Osteoblast (primary cell): ENCODE measurements at regions not wholly inside any gene's neighbourhood (a gene's known extent, or its start where the extent isn't known, plus 50 kb on each side); places are given as distances from the start of the nearest gene placed in this dataset.

Experiments
- DNase-seq: peaks from one replicate; pipeline ENCODE4 v3.0.0; 2011; ENCODE audit warnings: low spot score, mixed read lengths; ENCODE audit not compliant: insufficient read length; ENCODE audit errors: missing footprints
- H2AFZ ChIP-seq: 2 replicates; pipeline ENCODE4 v1.6.0; 2011; ENCODE audit warnings: mild to moderate bottlenecking, low read length
- H3K27ac ChIP-seq: 2 replicates; pipeline ENCODE4 v1.5.1; 2011; ENCODE audit warnings: mild to moderate bottlenecking, low read depth, low read length, moderate library complexity
- H3K27me3 ChIP-seq: 2 replicates; pipeline ENCODE4 v1.6.0; 2012; ENCODE audit warnings: mild to moderate bottlenecking, control low read depth, inconsistent platforms, low read length, moderate library complexity; ENCODE audit not compliant: insufficient read depth
- H3K36me3 ChIP-seq: 2 replicates; pipeline ENCODE4 v1.5.1; 2011; ENCODE audit warnings: mild to moderate bottlenecking, low read length, control low read depth, moderate library complexity; ENCODE audit not compliant: insufficient read depth
- H3K4me1 ChIP-seq: 2 replicates; pipeline ENCODE4 v1.5.1; 2011; ENCODE audit warnings: mild to moderate bottlenecking, low read length, control low read depth, moderate library complexity; ENCODE audit not compliant: insufficient read depth
- H3K4me2 ChIP-seq: 2 replicates; pipeline ENCODE4 v1.6.0; 2011; ENCODE audit warnings: mild to moderate bottlenecking, low read length; ENCODE audit not compliant: insufficient read depth
- H3K4me3 ChIP-seq: fragments of 200-600 bp; sonication (generic); 3 replicates; pipeline ENCODE4 v1.5.1; 2012; ENCODE audit warnings: mild to moderate bottlenecking, low read length, inconsistent platforms; ENCODE audit not compliant: insufficient read depth
- H3K79me2 ChIP-seq: 2 replicates; pipeline ENCODE4 v1.6.0; 2012; ENCODE audit warnings: mild to moderate bottlenecking, low read length, control low read depth, inconsistent platforms; ENCODE audit not compliant: insufficient read depth
- H3K9me3 ChIP-seq: 2 replicates; pipeline ENCODE4 v1.5.1; 2011; ENCODE audit warnings: low read depth, low read length, control low read depth
- H4K20me1 ChIP-seq: 2 replicates; pipeline ENCODE4 v1.6.0; 2012; ENCODE audit warnings: mild to moderate bottlenecking, low read length, control low read depth; ENCODE audit not compliant: insufficient read depth
- TF ChIP-seq, protein P1 (sequence below): IDR thresholded peaks from 2 replicates; pipeline ENCODE4 v1.5.1; 2011; ENCODE audit warnings: mild to moderate bottlenecking, low read depth, low read length, moderate library complexity; ENCODE audit errors: extremely low read depth

DNA sequence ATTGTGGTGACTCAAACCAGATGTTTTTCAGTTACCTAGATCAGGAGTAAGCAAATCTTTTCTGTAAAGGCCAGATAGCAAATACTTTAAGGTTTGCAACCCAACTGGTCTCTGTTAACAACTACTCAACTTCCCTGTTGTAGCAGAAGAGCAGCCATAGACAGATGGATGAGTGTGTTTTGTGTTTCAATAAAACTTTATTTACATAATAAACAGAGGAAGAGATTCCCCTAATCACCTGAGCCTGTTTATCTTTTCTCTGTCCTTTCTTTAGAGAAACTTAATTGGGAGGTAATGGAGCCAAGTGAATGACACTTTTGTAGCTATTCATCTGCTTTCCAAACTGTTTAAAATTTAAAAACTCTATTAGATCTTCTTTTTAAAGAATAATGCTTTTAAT is 365.1 kb downstream of the IPO8 start:
- Histone ChIP-seq H3K4me3 (no peak overlapping the region), H2AFZ (no peak overlapping the region), H3K9me3 (no peaks in the 10 kb centered on the region), H3K27me3 (no peaks in the 10 kb centered on the region), H4K20me1 (no peaks in the 10 kb centered on the region), H3K4me2 (no peak overlapping the region), H3K79me2 (no peaks in the 10 kb centered on the region), H3K27ac (no peak overlapping the region), H3K36me3 (no peaks in the 10 kb centered on the region), H3K4me1 (no peaks in the 10 kb centered on the region)
- no peak for DNase-seq
- TF ChIP-seq, protein P1, sequence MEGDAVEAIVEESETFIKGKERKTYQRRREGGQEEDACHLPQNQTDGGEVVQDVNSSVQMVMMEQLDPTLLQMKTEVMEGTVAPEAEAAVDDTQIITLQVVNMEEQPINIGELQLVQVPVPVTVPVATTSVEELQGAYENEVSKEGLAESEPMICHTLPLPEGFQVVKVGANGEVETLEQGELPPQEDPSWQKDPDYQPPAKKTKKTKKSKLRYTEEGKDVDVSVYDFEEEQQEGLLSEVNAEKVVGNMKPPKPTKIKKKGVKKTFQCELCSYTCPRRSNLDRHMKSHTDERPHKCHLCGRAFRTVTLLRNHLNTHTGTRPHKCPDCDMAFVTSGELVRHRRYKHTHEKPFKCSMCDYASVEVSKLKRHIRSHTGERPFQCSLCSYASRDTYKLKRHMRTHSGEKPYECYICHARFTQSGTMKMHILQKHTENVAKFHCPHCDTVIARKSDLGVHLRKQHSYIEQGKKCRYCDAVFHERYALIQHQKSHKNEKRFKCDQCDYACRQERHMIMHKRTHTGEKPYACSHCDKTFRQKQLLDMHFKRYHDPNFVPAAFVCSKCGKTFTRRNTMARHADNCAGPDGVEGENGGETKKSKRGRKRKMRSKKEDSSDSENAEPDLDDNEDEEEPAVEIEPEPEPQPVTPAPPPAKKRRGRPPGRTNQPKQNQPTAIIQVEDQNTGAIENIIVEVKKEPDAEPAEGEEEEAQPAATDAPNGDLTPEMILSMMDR: no peak

DNA sequence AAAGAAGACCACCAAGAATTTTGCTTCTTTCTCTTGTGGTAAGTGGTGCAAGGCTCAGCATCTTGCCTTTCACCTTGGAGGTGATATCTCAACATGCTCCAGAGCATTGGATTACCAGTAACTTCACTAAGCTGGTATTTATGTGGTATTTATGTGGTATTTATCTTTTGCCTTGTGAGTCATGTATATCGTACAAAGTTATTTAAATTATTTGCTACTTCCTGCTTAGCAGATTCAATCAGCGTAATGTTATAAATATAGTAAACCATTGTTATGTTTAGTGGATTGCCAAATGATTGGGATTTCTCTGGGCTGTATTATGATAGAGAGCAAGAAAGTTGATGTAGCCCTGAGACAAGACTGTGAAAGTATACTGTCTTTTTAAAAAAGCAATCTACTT is 366.4 kb downstream of the IPO8 start:
- Histone ChIP-seq H3K79me2 (no peaks in the 10 kb centered on the region), H3K27me3 (no peaks in the 10 kb centered on the region), H3K9me3 (no peaks in the 10 kb centered on the region), H3K4me2 (no peak overlapping the region), H3K27ac (no peak overlapping the region), H3K36me3 (no peaks in the 10 kb centered on the region), H4K20me1 (no peaks in the 10 kb centered on the region), H3K4me3 (no peak overlapping the region), H2AFZ (no peak overlapping the region), H3K4me1 (no peaks in the 10 kb centered on the region)
- no peak for DNase-seq
- TF ChIP-seq, protein P1: no peak

DNA sequence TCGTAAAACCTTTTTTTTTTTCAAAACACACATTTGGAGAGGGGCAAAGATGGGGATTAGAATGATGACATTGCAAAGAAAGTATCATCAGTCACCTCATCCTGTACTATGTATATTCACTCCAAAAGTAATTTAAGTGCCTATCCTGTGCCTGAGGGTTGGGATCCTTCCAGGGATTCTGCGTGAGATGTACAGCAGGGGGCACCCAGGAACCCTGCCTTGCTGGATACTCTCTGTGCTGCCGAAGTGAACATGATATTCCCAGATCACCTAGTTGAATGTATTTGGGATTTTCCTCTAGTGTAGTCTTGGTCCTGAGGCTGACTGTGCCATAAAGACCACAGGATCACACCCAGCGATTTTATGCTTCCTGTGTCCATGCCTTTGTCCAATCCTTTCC is 372.7 kb downstream of the IPO8 start:
- Histone ChIP-seq H3K36me3 (no peaks in the 10 kb centered on the region), H3K79me2 (no peaks in the 10 kb centered on the region), H3K27me3 (no peaks in the 10 kb centered on the region), H3K27ac (no peak overlapping the region), H3K4me3 (no peak overlapping the region), H3K9me3 (no peaks in the 10 kb centered on the region), H3K4me1 (no peaks in the 10 kb centered on the region), H4K20me1 (no peaks in the 10 kb centered on the region), H3K4me2 (no peak overlapping the region), H2AFZ (no peak overlapping the region)
- DNase-seq: no peak
- TF ChIP-seq, protein P1: no peak

DNA sequence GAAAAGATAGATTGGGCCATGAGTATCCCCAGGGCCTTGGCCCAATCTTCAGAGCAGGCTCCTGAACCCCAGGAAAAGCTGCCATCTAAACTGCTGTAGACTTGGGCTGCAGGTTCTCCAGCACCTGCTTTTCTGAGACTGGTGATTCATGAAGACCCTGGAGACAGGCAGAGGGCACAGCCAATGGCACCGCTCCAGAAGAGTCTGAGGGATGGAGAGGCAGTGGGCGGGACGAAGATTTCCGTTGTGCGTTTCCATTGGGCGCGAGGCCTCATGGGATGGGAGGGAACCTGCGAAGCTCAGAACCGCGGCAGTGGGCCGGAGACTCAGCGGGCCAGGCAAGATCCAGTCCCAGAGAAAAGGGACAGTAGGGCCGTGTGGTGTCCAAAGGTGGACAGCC is 375.1 kb downstream of the IPO8 start:
- Histone ChIP-seq H3K27ac (no peak overlapping the region), H3K36me3 (no peaks in the 10 kb centered on the region), H3K9me3 (no peaks in the 10 kb centered on the region), H3K4me3 (no peak overlapping the region), H3K4me1 (no peaks in the 10 kb centered on the region), H3K79me2 (no peaks in the 10 kb centered on the region), H3K4me2 (no peak overlapping the region), H3K27me3 (no peaks in the 10 kb centered on the region), H4K20me1 (no peaks in the 10 kb centered on the region), H2AFZ (no peak overlapping the region)
- TF ChIP-seq, protein P1: no peak
- no peak for DNase-seq
